Upper lobe of right lung (tissue), 1 donor: ENCODE measurements at regions not wholly inside any gene's neighbourhood (a gene's known extent, or its start where the extent isn't known, plus 50 kb on each side); places are given as distances from the start of the nearest gene placed in this dataset.

Experiments used
- ATAC-seq: fragments of 200-7000 bp; cut with Tn5 transposase; one replicate; pipeline ENCODE4 v1.9.1; 2020; ENCODE audit warnings: mild to moderate bottlenecking, moderate library complexity
- DNase-seq: peaks from one replicate; pipeline ENCODE4 v3.0.0-alpha.2; 2020
- H3K27ac ChIP-seq: fragments of 200-600 bp; one replicate; pipeline ENCODE4 v1.8.0; 2022
- H3K27me3 ChIP-seq: fragments of 200-600 bp; one replicate; pipeline ENCODE4 v1.8.0; 2022; ENCODE audit warnings: mild to moderate bottlenecking
- H3K36me3 ChIP-seq: fragments of 200-600 bp; one replicate; pipeline ENCODE4 v1.8.0; 2022
- H3K4me1 ChIP-seq: fragments of 200-600 bp; one replicate; pipeline ENCODE4 v1.8.0; 2022
- H3K4me3 ChIP-seq: fragments of 200-600 bp; one replicate; pipeline ENCODE4 v1.8.0; 2022; ENCODE audit warnings: mild to moderate bottlenecking
- H3K9me3 ChIP-seq: fragments of 200-600 bp; one replicate; pipeline ENCODE4 v1.8.0; 2022
- CTCF ChIP-seq: fragments of 200-600 bp; IDR thresholded peaks from one replicate; pipeline ENCODE4 v1.8.0; 2022; ENCODE audit warnings: antibody characterized with exemption
- intact Hi-C: fragments of 100-400 bp; cut with DNase I; formaldehyde crosslinking; loops from one replicate; pipeline ENCODE4 v1.11.0; 2022
- donor health status: DM: no; HTN: yes; CAD: no; lungs with severe emphysema.

GRCh38 chr13:106927421-106927820, 359.5 kb upstream of the ARGLU1 start:
- Histone ChIP-seq H3K27me3 (no peaks in the 10 kb centered on the region), H3K9me3 (no peaks in the 10 kb centered on the region), H3K4me1 (no peaks in the 10 kb centered on the region), H3K36me3 (no peaks in the 10 kb centered on the region), H3K27ac (no peak overlapping the region), H3K4me3 (no peak overlapping the region)
- no peak for ATAC-seq
- DNase-seq: no peak
- TF ChIP-seq CTCF: no peak
- intact Hi-C loops: no loop called here

- H3K36me3 ChIP-seq: no peaks in the 10 kb centered on the region
- no peak for DNase-seq
- intact Hi-C loops: no loop called here
These were observed 354.4 kb upstream of the ARGLU1 start for GRCh38 chr13:106922384-106922783.

GRCh38 chr13:106919638-106920037, 351.7 kb upstream of the ARGLU1 start:
- Histone ChIP-seq H3K27me3 (no peaks in the 10 kb centered on the region), H3K27ac (peak overlapping the region; percentile 92), H3K9me3 (no peaks in the 10 kb centered on the region), H3K4me3 (no peak overlapping the region), H3K36me3 (no peaks in the 10 kb centered on the region), H3K4me1 (no peaks in the 10 kb centered on the region)
- DNase-seq (no peak), ATAC-seq (peak; percentile 64)
- TF ChIP-seq CTCF: no peak
- intact Hi-C loops: no loop called here

More at GRCh38 chr13:106922384-106922783, 354.4 kb upstream of the ARGLU1 start:
- TF ChIP-seq CTCF: no peak
- H3K9me3 ChIP-seq: no peaks in the 10 kb centered on the region
- no peak overlapping the region for H3K27ac ChIP-seq
- H3K4me1 ChIP-seq: no peaks in the 10 kb centered on the region
- no peak for ATAC-seq
- H3K4me3 ChIP-seq: no peak overlapping the region
- H3K27me3 ChIP-seq: no peaks in the 10 kb centered on the region

GRCh38 chr13:106919133-106919532, 351.2 kb upstream of the ARGLU1 start:
- Histone ChIP-seq H3K27me3 (no peaks in the 10 kb centered on the region), H3K4me1 (no peaks in the 10 kb centered on the region), H3K9me3 (no peaks in the 10 kb centered on the region), H3K27ac (peak overlapping the region; percentile 92), H3K4me3 (peak overlapping the region; percentile 21), H3K36me3 (no peaks in the 10 kb centered on the region)
- TF ChIP-seq CTCF: no peak
- ATAC-seq (no peak), DNase-seq (no peak)
- intact Hi-C loops: no loop called here

- H3K27ac ChIP-seq: peak overlapping the region; percentile 92
- peak overlapping the region; percentile 75 for H3K4me3 ChIP-seq
These were observed 350.6 kb upstream of the ARGLU1 start for GRCh38 chr13:106918557-106918860.

More at GRCh38 chr13:106918557-106918860, 350.6 kb upstream of the ARGLU1 start:
- intact Hi-C loops: no loop called here
- H3K9me3 ChIP-seq: no peaks in the 10 kb centered on the region
- DNase-seq (no peak), ATAC-seq (no peak)
- no peak for TF ChIP-seq CTCF
- H3K4me1 ChIP-seq: no peaks in the 10 kb centered on the region
- no peaks in the 10 kb centered on the region for H3K36me3 ChIP-seq
- no peaks in the 10 kb centered on the region for H3K27me3 ChIP-seq
